K562 (cell line): ENCODE measurements at regions not wholly inside any gene's neighbourhood (a gene's known extent, or its start where the extent isn't known, plus 50 kb on each side); places are given as distances from the start of the nearest gene placed in this dataset.

Experiments
- ATAC-seq: fragments of 200-7000 bp; cut with Tn5 transposase; 3 replicates; pipeline ENCODE4 v1.9.1; 2020; ENCODE audit warnings: moderate library complexity
- BruUV-seq: library from RNA; stranded (reverse); fragments of 400-500 nt; replicated peaks from 2 replicates; lab custom pipeline; 2021; lab: Mats Ljungman, UMichigan
- CTCF ChIA-PET: fragments of 300-600 bp; formaldehyde crosslinking; extraction: SDS; loops from one replicate; lab custom pipeline; 2021; ENCODE audit warnings: low intra/inter-chr PET ratio; lab: Yijun Ruan, JAX
- POLR2A ChIA-PET: fragments of 300-600, 350-650 bp; sonication (Branson Sonifier 250); formaldehyde crosslinking; extraction: SDS; loops from one replicate; lab custom pipeline; 2021; ENCODE audit warnings: antibody characterized with exemption, inconsistent platforms; lab: Yijun Ruan, JAX
- DNase-seq, 4 experiments: peaks; one replicate each; pipeline versions ENCODE4 v3.0.0 to v3.0.0-alpha.2; 2011 to 2018; ENCODE audit warnings: low spot score in 3 of 4, mixed read lengths in 3 of 4; ENCODE audit errors: extremely low read depth in 1 of 4
- FAIRE-seq: peaks from 2 replicates; lab custom pipeline; 2011; peaks lifted over from hg19 to GRCh38; lab: Jason Lieb, UNC
- H2AFZ ChIP-seq: 2 replicates; pipeline ENCODE4 v1.6.0; 2011; ENCODE audit warnings: low read depth, low read length, control low read depth, inconsistent platforms
- H3K27ac ChIP-seq: fragments of 200-600 bp; 3 replicates; pipeline ENCODE4 v1.8.0; 2011; ENCODE audit warnings: low read depth, mild to moderate bottlenecking, control low read depth, inconsistent platforms, low read length, moderate library complexity, mixed read lengths; ENCODE audit errors: extremely low read depth
- H3K27me3 ChIP-seq, 2 experiments: fragments of 300-600 bp in 1 of 2; 2 replicates in 1 of 2; 3 replicates in 1 of 2; pipeline versions ENCODE4 v1.6.0 to v1.8.0; 2011; ENCODE audit warnings: inconsistent platforms in 2 of 2, low read length in 2 of 2, mild to moderate bottlenecking in 1 of 2, mixed read lengths in 1 of 2, moderate library complexity in 1 of 2; ENCODE audit not compliant: control insufficient read depth in 2 of 2, insufficient read depth in 2 of 2
- H3K36me3 ChIP-seq: fragments of 300-600 bp; 3 replicates; pipeline ENCODE4 v1.8.0; 2011; ENCODE audit warnings: mild to moderate bottlenecking, low read length, inconsistent platforms; ENCODE audit not compliant: control insufficient read depth, insufficient read depth
- H3K4me1 ChIP-seq, 2 experiments: fragments of 200-600 bp in 1 of 2; replicated peaks in 1 of 2; 2 replicates in 1 of 2; 3 replicates in 1 of 2; pipeline versions ENCODE4 v1.5.1 to v1.8.0; 2011; ENCODE audit warnings: inconsistent platforms in 2 of 2, low read length in 2 of 2, mild to moderate bottlenecking in 1 of 2, mixed read lengths in 1 of 2, moderate library complexity in 1 of 2; ENCODE audit not compliant: control insufficient read depth in 2 of 2, insufficient read depth in 2 of 2
- H3K4me2 ChIP-seq: 2 replicates; pipeline ENCODE4 v1.6.1; 2011; ENCODE audit warnings: low read length, control low read depth, inconsistent platforms, mixed read lengths; ENCODE audit not compliant: insufficient read depth
- H3K4me3 ChIP-seq: fragments of 200-600 bp; sonication (generic), shearing (Covaris generic); 2 replicates; pipeline ENCODE4 v1.5.1; 2016; ENCODE audit warnings: control low read depth, inconsistent platforms
- H3K79me2 ChIP-seq: fragments of 200-600 bp; 3 replicates; pipeline ENCODE4 v1.8.0; 2011; ENCODE audit warnings: low read length, inconsistent platforms; ENCODE audit not compliant: control insufficient read depth, insufficient read depth
- H3K9ac ChIP-seq, 2 experiments: 2 replicates each; pipeline versions ENCODE4 v1.6.0 to v1.6.1; 2011; ENCODE audit warnings: low read depth in 2 of 2, low read length in 2 of 2, control low read depth in 1 of 2, inconsistent platforms in 1 of 2, mild to moderate bottlenecking in 1 of 2, mixed read lengths in 1 of 2; ENCODE audit not compliant: insufficient read depth in 1 of 2
- H3K9me1 ChIP-seq: one replicate; pipeline ENCODE4 v1.6.0; 2011; ENCODE audit warnings: inconsistent platforms, mild to moderate bottlenecking, low read length, moderate library complexity; ENCODE audit not compliant: control insufficient read depth, insufficient read depth
- H3K9me3 ChIP-seq: replicated peaks from 2 replicates; pipeline ENCODE4 v1.5.1; 2011; ENCODE audit warnings: low read depth, low read length, inconsistent platforms; ENCODE audit not compliant: control insufficient read depth, insufficient read depth
- H4K20me1 ChIP-seq: replicated peaks from 2 replicates; pipeline ENCODE4 v1.6.1; 2011; ENCODE audit warnings: low read length, inconsistent platforms, mixed read lengths; ENCODE audit not compliant: control insufficient read depth, insufficient read depth
- CBX1 ChIP-seq: sonication (generic); IDR thresholded peaks from 2 replicates; pipeline ENCODE4 v1.6.1; 2016; ENCODE audit warnings: antibody characterized with exemption, low read depth, mild to moderate bottlenecking
- DACH1 ChIP-seq: fragments of 450-650 bp; IDR thresholded peaks from 2 replicates; pipeline ENCODE4 v1.6.1; 2018; ENCODE audit not compliant: partially characterized antibody
- DIDO1 ChIP-seq: fragments of 450-650 bp; IDR thresholded peaks from 2 replicates; pipeline ENCODE4 v1.6.1; 2016; ENCODE audit warnings: low read depth, missing biosample characterization, missing genetic modification characterization
- GABPB2 ChIP-seq: fragments of 250-450 bp; sonication (Bioruptor Pico); conservative IDR thresholded peaks from 2 replicates; pipeline ENCODE4 v1.5.1; 2021; ENCODE audit warnings: mild to moderate bottlenecking
- MCM3 ChIP-seq: fragments of 450-650 bp; IDR thresholded peaks from 2 replicates; pipeline ENCODE4 v1.6.1; 2016
- MECOM ChIP-seq: fragments of 250-450 bp; sonication (Bioruptor Pico); IDR thresholded peaks from 2 replicates; pipeline ENCODE4 v1.8.0; 2022; ENCODE audit warnings: inconsistent platforms
- MYBL2 ChIP-seq, 2 experiments: fragments of 450-650 bp in 1 of 2; sonication (generic) in 1 of 2; formaldehyde crosslinking in 1 of 2; IDR thresholded peaks; 2 replicates each; pipeline versions ENCODE4 v1.6.1 to v1.8.1; 2017 to 2022; ENCODE audit warnings: borderline replicate concordance in 1 of 2, inconsistent platforms in 1 of 2, low read depth in 1 of 2, mild to moderate bottlenecking in 1 of 2, missing genetic modification reagents in 1 of 2, moderate library complexity in 1 of 2
- NBN ChIP-seq: fragments of 450-650 bp; IDR thresholded peaks from 2 replicates; pipeline ENCODE4 v1.6.1; 2016; ENCODE audit warnings: low read depth, mild to moderate bottlenecking
- NEUROD1 ChIP-seq: fragments of 150-350 bp; IDR thresholded peaks from 2 replicates; pipeline ENCODE4 v1.6.1; 2014; ENCODE audit warnings: borderline replicate concordance, low read length, low read depth; ENCODE audit not compliant: partially characterized antibody
- PTBP1 ChIP-seq: fragments of 200-400 bp; formaldehyde crosslinking; IDR thresholded peaks from 2 replicates; pipeline ENCODE4 v1.6.1; 2017; ENCODE audit warnings: low read depth, low read length
- PTRF ChIP-seq: fragments of 450-650 bp; IDR thresholded peaks from 2 replicates; pipeline ENCODE4 v1.6.1; 2016; ENCODE audit warnings: mild to moderate bottlenecking, missing genetic modification characterization, missing compliant biosample characterization
- RBM25 ChIP-seq: fragments of 200-400 bp; formaldehyde crosslinking; IDR thresholded peaks from 2 replicates; pipeline ENCODE4 v1.6.1; 2018; ENCODE audit warnings: low read length, low read depth, moderate library complexity; ENCODE audit not compliant: severe bottlenecking
- SMARCC2 ChIP-seq: fragments of 450-650 bp; IDR thresholded peaks from 2 replicates; pipeline ENCODE4 v1.6.1; 2017; ENCODE audit warnings: antibody characterized with exemption, moderate library complexity, mild to moderate bottlenecking, low read depth
- SP2 ChIP-seq: IDR thresholded peaks from 2 replicates; pipeline ENCODE4 v1.6.1; 2011; ENCODE audit warnings: mild to moderate bottlenecking, low read depth, low read length, moderate library complexity; ENCODE audit not compliant: poor library complexity, severe bottlenecking; ENCODE audit errors: extremely low read depth
- STAT5A ChIP-seq: IDR thresholded peaks from 2 replicates; pipeline ENCODE4 v1.6.1; 2012; ENCODE audit warnings: low read length, inconsistent platforms, borderline replicate concordance
- TCFL5 ChIP-seq: fragments of 250-450 bp; sonication (Bioruptor Pico); conservative IDR thresholded peaks from 2 replicates; pipeline ENCODE4 v1.6.1; 2021; ENCODE audit warnings: mild to moderate bottlenecking, moderate library complexity, matching md5 sums
- THAP12 ChIP-seq: fragments of 250-450 bp; sonication (Bioruptor Pico); IDR thresholded peaks from 2 replicates; pipeline ENCODE4 v1.9.0; 2021; ENCODE audit warnings: mild to moderate bottlenecking, inconsistent platforms
- YBX1 ChIP-seq: fragments of 450-650 bp; IDR thresholded peaks from 2 replicates; pipeline ENCODE4 v1.7.1; 2016; ENCODE audit warnings: mild to moderate bottlenecking
- ZBTB7A ChIP-seq: IDR thresholded peaks from 2 replicates; pipeline ENCODE4 v1.6.1; 2011; ENCODE audit warnings: low read depth, mild to moderate bottlenecking, low read length, moderate library complexity, borderline replicate concordance; ENCODE audit not compliant: control insufficient read depth
- ZNF561 ChIP-seq: fragments of 450-650 bp; formaldehyde crosslinking; conservative IDR thresholded peaks from 2 replicates; pipeline ENCODE4 v1.4.0; 2020; ENCODE audit warnings: mild to moderate bottlenecking, moderate library complexity
- ZNF695 ChIP-seq: fragments of 450-650 bp; formaldehyde crosslinking; IDR thresholded peaks from 2 replicates; pipeline ENCODE4 v1.4.0; 2020; ENCODE audit warnings: mild to moderate bottlenecking, moderate library complexity
- WGBS: fragments of 100-300 bp; shearing (Covaris generic); methylation state at CpG from one replicate; pipeline ENCODE4 v1.1.6; 2016; ENCODE audit warnings: low coverage, mixed read lengths; ENCODE audit not compliant: insufficient coverage; ENCODE audit errors: missing lambda C conversion rate; 5-methylcytosine and 5-hydroxymethylcytosine counted together
- in situ Hi-C: fragments of 300-500 bp; cut with MboI; formaldehyde crosslinking; loops from 4 replicates; pipeline ENCODE4 v1.15.0; 2018; ENCODE audit warnings: inconsistent platforms, mixed read lengths
- intact Hi-C: fragments of 100-400 bp; cut with micrococcal nuclease; formaldehyde crosslinking; loops from 2 replicates; pipeline ENCODE4 v1.14.2; 2022
- TF ChIP-seq, protein P1 (sequence below): sonication (generic); formaldehyde crosslinking; IDR thresholded peaks from 2 replicates; pipeline ENCODE4 v1.8.1; 2022; ENCODE audit warnings: missing genetic modification reagents

DNA sequence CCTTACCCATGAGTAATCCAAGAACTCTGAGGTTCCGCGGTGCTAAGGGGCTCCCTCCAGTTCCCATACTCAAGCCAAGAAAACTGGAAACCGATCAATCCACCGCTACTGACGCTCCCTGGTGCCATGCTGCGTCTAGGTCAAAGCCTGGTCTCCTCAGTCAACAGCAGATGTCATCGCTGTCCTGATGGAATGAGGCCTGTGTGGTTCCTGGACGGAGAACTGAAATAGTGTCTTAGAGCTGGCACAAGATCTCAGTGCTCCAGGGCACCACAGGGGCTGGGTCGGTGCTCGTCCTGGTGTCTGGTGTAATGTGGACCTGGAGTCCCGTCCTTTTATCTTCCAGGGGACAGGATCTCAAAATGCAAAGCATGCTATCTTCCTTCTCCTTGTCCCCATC is 373.9 kb upstream of the CFAP20DC start (continued):
- TF ChIP-seq THAP12 (CRISPR knock-in tag) (no peak), SP2 (no peak), MECOM (no peak), PTRF (no peak), ZNF561 (CRISPR knock-in tag) (no peak), RBM25 (no peak)

GRCh38 chr3:59422312-59422711 is 372.5 kb upstream of the CFAP20DC start:
- no peaks in the 10 kb centered on the region for H3K36me3 ChIP-seq
- FAIRE-seq (no peak), DNase-seq (no peak), ATAC-seq (no peak)
- ChIA-PET CTCF (no interaction called here), POLR2A (no interaction called here)
- WGBS, result 0% methylated on average over 3 of the region's 4 CpGs
- no peak overlapping the region for H3K4me3 ChIP-seq
- in situ Hi-C loops (no loop called here), intact Hi-C loops (no loop called here)
- H3K79me2 ChIP-seq, result no peaks in the 10 kb centered on the region
- no peaks in the 10 kb centered on the region for H3K4me1 ChIP-seq
- H3K9me3 ChIP-seq, result no peaks in the 10 kb centered on the region
- H3K27me3 ChIP-seq, result peaks cover 0 to 10% of the 10 kb centered on the region in 2 experiments; a peak in 2 of 5 replicates
- BruUV-seq, result no TSS peak
- no peak overlapping the region for H2AFZ ChIP-seq
- no peak overlapping the region for H3K27ac ChIP-seq
- H3K9ac ChIP-seq, result no peak overlapping the region
- no peaks in the 10 kb centered on the region for H4K20me1 ChIP-seq
- H3K4me2 ChIP-seq, result no peak overlapping the region
- H3K9me1 ChIP-seq, result no peaks in the 10 kb centered on the region
- TF ChIP-seq NEUROD1, result no peak
- no peak for TF ChIP-seq STAT5A
- no peak for TF ChIP-seq GABPB2 (CRISPR knock-in tag)
- no peak for TF ChIP-seq DACH1
- TF ChIP-seq TCFL5 (CRISPR knock-in tag), result no peak
- TF ChIP-seq, protein P1, sequence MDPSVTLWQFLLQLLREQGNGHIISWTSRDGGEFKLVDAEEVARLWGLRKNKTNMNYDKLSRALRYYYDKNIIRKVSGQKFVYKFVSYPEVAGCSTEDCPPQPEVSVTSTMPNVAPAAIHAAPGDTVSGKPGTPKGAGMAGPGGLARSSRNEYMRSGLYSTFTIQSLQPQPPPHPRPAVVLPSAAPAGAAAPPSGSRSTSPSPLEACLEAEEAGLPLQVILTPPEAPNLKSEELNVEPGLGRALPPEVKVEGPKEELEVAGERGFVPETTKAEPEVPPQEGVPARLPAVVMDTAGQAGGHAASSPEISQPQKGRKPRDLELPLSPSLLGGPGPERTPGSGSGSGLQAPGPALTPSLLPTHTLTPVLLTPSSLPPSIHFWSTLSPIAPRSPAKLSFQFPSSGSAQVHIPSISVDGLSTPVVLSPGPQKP (CRISPR knock-in tag), result no peak
- TF ChIP-seq ZNF695 (CRISPR knock-in tag), result no peak
- no peak for TF ChIP-seq NBN
- TF ChIP-seq CBX1, result no peak
- no peak for TF ChIP-seq MCM3
- no peak for TF ChIP-seq PTBP1
- no peak for TF ChIP-seq MYBL2 (IDR thresholded peaks at IDR 0.05; ENCODE audit: low read depth)
- TF ChIP-seq MYBL2 (CRISPR knock-in tag; IDR thresholded peaks at IDR 0.05; ENCODE audit: borderline replicate concordance), result no peak
- no peak for TF ChIP-seq DIDO1 (tag)
- no peak for TF ChIP-seq ZBTB7A
- no peak for TF ChIP-seq SMARCC2
- TF ChIP-seq YBX1, result no peak
